ENCODE measurements at regions not wholly inside any gene's neighbourhood (a gene's known extent, or its start where the extent isn't known, plus 50 kb on each side); places are given as distances from the start of the nearest gene placed in this dataset.

- no peak for DNase-seq
- Histone ChIP-seq H3K36me3 (ENCODE audit: control insufficient read depth, insufficient read depth, low read length) (no peaks in the 10 kb centered on the region), H3K4me3 (ENCODE audit: low read length) (no peak overlapping the region), H3K27me3 (ENCODE audit: control insufficient read depth, insufficient read depth, low read length) (no peaks in the 10 kb centered on the region), H3K4me1 (ENCODE audit: control insufficient read depth, insufficient read depth, low read length) (peaks cover 12% of the 10 kb centered on the region), H3K9me3 (ENCODE audit: control insufficient read depth, low read depth, low read length) (no peaks in the 10 kb centered on the region), H3K27ac (ENCODE audit: low read length) (peak overlapping the region; percentile 16)
- no CpG with 5 or more reads among the region's 2 CpGs for WGBS (ENCODE audit: insufficient coverage, low lambda C conversion rate)
Measured at GRCh38 chr12:46523446-46523845, 150.9 kb upstream of the SLC38A2 start.

DNA sequence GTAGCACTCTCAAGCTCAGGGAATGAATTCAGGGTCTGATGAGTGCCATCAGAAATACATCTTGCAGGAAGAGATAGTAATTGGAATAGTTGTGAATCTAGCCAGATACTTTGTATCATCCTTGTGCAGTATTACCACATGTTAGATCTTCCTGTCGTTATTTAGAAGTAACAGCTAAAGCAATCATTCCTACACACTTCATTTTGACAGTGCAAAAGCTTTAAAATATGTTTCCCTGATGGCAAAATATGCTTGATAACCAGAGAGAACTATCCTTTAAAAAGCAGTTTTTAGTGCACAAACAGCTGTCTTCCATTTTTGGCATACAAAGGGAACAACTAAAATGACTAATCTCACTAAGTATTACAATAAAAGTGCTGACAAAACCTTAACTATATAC is 149.5 kb upstream of the SLC38A2 start:
- Histone ChIP-seq H3K4me3 (ENCODE audit: low read length) (no peak overlapping the region), H3K9me3 (ENCODE audit: control insufficient read depth, low read depth, low read length) (no peaks in the 10 kb centered on the region), H3K27ac (ENCODE audit: low read length) (no peak overlapping the region), H3K4me1 (ENCODE audit: control insufficient read depth, insufficient read depth, low read length) (peaks cover 12% of the 10 kb centered on the region), H3K36me3 (ENCODE audit: control insufficient read depth, insufficient read depth, low read length) (no peaks in the 10 kb centered on the region), H3K27me3 (ENCODE audit: control insufficient read depth, insufficient read depth, low read length) (no peaks in the 10 kb centered on the region)
- no peak for DNase-seq
- WGBS (ENCODE audit: insufficient coverage, low lambda C conversion rate), result no CpG with 5 or more reads among the region's 1 CpG

- 83% methylated on average over 1 of the region's 2 CpGs for WGBS (ENCODE audit: insufficient coverage, low lambda C conversion rate)
- H3K27me3 ChIP-seq (ENCODE audit: control insufficient read depth, insufficient read depth, low read length), result no peaks in the 10 kb centered on the region
- H3K4me1 ChIP-seq (ENCODE audit: control insufficient read depth, insufficient read depth, low read length), result peaks cover 12% of the 10 kb centered on the region
- no peaks in the 10 kb centered on the region for H3K9me3 ChIP-seq (ENCODE audit: control insufficient read depth, low read depth, low read length)
- no peak overlapping the region for H3K27ac ChIP-seq (ENCODE audit: low read length)
- no peak overlapping the region for H3K4me3 ChIP-seq (ENCODE audit: low read length)
- no peak for DNase-seq
- no peaks in the 10 kb centered on the region for H3K36me3 ChIP-seq (ENCODE audit: control insufficient read depth, insufficient read depth, low read length)
Measured at GRCh38 chr12:46521145-46521544, 148.6 kb upstream of the SLC38A2 start.

DNA sequence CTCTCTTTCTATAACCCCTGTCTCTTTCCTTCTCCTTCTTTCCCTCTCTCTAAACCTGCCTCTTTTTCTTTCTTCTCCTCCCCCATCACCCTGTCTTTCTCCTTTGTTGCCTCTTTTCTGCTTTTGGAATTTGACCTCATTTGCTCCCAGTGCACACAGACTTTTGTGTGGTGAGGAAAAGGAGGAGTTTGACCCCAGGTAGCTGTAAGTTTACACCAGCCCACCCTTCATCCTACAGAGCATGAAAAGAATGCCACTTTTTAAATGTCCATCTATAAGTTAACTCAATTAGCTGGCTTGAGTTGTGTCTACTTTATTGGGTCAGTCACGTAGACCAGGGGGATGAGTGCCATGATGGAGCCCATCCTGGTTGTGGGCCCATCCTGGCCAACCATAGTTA is 146.8 kb upstream of the SLC38A2 start:
- Histone ChIP-seq H3K27me3 (ENCODE audit: control insufficient read depth, insufficient read depth, low read length) (no peaks in the 10 kb centered on the region), H3K4me1 (ENCODE audit: control insufficient read depth, insufficient read depth, low read length) (peaks cover 8% of the 10 kb centered on the region), H3K4me3 (ENCODE audit: low read length) (no peak overlapping the region), H3K36me3 (ENCODE audit: control insufficient read depth, insufficient read depth, low read length) (no peaks in the 10 kb centered on the region), H3K27ac (ENCODE audit: low read length) (no peak overlapping the region), H3K9me3 (ENCODE audit: control insufficient read depth, low read depth, low read length) (no peaks in the 10 kb centered on the region)
- no peak for DNase-seq
- no CpG with 5 or more reads among the region's 1 CpG for WGBS (ENCODE audit: insufficient coverage, low lambda C conversion rate)

DNA sequence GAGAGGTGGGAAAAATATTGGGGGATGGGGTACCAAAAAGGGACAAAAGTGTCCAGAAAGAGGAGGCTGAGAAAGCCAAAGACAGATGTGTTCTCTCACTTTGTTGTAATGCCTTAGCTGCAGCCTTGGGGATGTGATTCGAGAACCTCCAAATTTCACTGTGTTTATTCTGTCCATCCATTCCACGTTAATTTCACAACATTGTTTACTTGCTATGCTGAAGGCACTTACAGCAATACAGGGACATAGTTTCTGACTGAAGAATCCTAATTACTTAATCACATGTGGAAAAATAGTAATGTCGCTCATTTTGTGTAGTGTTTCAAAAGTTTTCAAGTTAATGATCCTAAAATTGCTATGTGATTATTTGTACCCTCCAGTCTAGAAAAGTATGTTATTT is 146.2 kb upstream of the SLC38A2 start:
- no peaks in the 10 kb centered on the region for H3K9me3 ChIP-seq (ENCODE audit: control insufficient read depth, low read depth, low read length)
- H3K36me3 ChIP-seq (ENCODE audit: control insufficient read depth, insufficient read depth, low read length), result no peaks in the 10 kb centered on the region

GRCh38 chr12:46518169-46518568 is 145.6 kb upstream of the SLC38A2 start:
- H3K4me1 ChIP-seq (ENCODE audit: control insufficient read depth, insufficient read depth, low read length), result no peaks in the 10 kb centered on the region
- no peak for DNase-seq
- no peaks in the 10 kb centered on the region for H3K36me3 ChIP-seq (ENCODE audit: control insufficient read depth, insufficient read depth, low read length)
- H3K27ac ChIP-seq (ENCODE audit: low read length), result no peak overlapping the region
- no peaks in the 10 kb centered on the region for H3K27me3 ChIP-seq (ENCODE audit: control insufficient read depth, insufficient read depth, low read length)
- H3K4me3 ChIP-seq (ENCODE audit: low read length), result no peak overlapping the region
- no peaks in the 10 kb centered on the region for H3K9me3 ChIP-seq (ENCODE audit: control insufficient read depth, low read depth, low read length)

More for the DNA sequence above, 146.2 kb upstream of the SLC38A2 start:
- Histone ChIP-seq H3K4me3 (ENCODE audit: low read length) (no peak overlapping the region), H3K27me3 (ENCODE audit: control insufficient read depth, insufficient read depth, low read length) (no peaks in the 10 kb centered on the region), H3K27ac (ENCODE audit: low read length) (no peak overlapping the region), H3K4me1 (ENCODE audit: control insufficient read depth, insufficient read depth, low read length) (peaks cover 4% of the 10 kb centered on the region)
- no peak for DNase-seq
- WGBS (ENCODE audit: insufficient coverage, low lambda C conversion rate), result 100% methylated on average over 1 of the region's 3 CpGs

DNA sequence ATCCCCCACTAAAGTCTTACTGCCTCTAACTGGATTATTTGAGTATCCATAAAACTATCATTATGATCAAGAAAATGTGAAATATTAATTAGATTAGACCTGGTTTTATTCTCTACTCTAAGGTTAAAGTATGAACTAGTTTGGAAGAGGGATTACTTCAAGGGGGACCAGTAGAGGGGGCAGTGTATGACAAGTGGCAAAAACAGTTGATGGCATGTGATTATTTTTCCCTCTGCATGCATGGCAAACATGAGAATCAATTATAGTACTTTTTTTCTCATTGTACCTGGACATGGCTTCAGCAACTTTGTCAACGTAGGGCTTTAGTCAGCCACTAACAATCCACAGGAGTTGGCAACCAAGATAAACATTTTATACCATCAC is 145.0 kb upstream of the SLC38A2 start:
- Histone ChIP-seq H3K27me3 (ENCODE audit: control insufficient read depth, insufficient read depth, low read length) (no peaks in the 10 kb centered on the region), H3K4me3 (ENCODE audit: low read length) (no peak overlapping the region), H3K27ac (ENCODE audit: low read length) (no peak overlapping the region), H3K4me1 (ENCODE audit: control insufficient read depth, insufficient read depth, low read length) (no peaks in the 10 kb centered on the region), H3K36me3 (ENCODE audit: control insufficient read depth, insufficient read depth, low read length) (no peaks in the 10 kb centered on the region), H3K9me3 (ENCODE audit: control insufficient read depth, low read depth, low read length) (no peaks in the 10 kb centered on the region)
- no peak for DNase-seq
- no CpG with 5 or more reads among the region's 1 CpG for WGBS (ENCODE audit: insufficient coverage, low lambda C conversion rate)

DNA sequence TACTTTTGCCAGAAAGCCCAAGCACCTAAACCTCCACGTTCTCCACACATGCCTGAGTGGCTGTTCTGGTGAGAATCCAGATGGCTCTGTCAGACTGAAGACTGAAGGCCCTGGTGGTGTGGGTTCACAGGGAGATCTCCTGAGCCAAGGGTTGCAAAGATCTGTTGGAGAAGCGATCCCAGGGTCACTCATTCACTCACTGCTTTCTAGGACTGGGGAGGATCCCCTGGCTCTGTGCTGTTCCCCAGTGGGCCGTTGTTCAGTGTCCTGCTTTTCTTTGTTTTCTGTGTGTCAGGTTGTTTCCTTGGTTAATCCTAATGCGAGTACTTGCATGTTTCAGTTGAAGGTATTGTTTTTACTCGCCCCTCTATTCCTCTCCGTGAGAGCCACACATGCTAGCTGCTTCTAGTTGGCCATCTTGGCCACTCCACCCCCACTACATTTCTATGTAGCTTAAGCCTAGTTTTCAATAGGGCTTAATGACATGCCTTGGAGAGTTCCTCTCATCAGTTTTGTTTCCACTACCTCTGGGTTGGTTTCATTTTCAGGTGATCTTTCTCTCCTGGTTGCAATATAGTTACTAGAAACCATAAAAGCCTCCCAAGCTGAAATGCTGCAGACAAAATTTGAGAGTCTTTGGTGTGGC is 144.5 kb upstream of the SLC38A2 start:
- H3K4me3 ChIP-seq (ENCODE audit: low read length), result no peak overlapping the region
- no peaks in the 10 kb centered on the region for H3K27me3 ChIP-seq (ENCODE audit: control insufficient read depth, insufficient read depth, low read length)
- WGBS (ENCODE audit: insufficient coverage, low lambda C conversion rate), result 100% methylated on average over 1 of the region's 6 CpGs
- DNase-seq, result no peak
- no peaks in the 10 kb centered on the region for H3K9me3 ChIP-seq (ENCODE audit: control insufficient read depth, low read depth, low read length)
- no peak overlapping the region for H3K27ac ChIP-seq (ENCODE audit: low read length)
- H3K4me1 ChIP-seq (ENCODE audit: control insufficient read depth, insufficient read depth, low read length), result no peaks in the 10 kb centered on the region
- H3K36me3 ChIP-seq (ENCODE audit: control insufficient read depth, insufficient read depth, low read length), result no peaks in the 10 kb centered on the region

DNA sequence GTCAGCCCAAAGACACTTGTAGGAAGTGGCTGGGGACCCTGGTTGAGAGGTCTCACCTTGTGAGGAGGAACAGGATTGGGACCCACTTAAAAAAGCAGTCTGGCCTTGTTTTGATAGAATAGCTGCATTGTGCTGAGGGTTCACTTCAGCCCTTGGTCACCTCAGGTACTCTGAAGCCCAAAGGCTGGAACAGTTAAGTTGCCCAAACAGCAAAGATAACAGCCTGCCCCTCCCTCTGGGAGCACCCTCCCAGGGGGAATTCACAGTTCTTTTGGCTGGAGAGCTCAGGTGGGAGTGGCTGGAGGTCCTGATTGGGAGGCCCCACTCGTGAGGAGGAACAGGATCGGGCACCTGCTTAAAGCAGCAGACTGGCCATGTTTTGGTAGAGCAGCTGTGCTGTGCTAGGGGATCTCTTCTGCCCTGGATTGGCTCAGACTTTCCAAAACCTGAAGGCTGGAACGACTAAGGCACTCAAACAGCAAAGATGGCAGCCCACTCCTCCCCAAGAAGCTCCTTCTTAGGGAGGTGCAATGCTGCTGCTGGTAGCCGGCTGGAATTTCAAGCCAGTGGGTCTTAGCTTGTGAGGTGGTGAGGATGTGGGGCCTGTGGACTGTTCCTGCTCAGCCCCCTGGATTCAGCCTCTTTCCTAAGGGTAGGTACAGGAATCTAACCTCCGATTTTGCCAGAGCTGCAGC is 143.8 kb upstream of the SLC38A2 start:
- DNase-seq, result no peak
- Histone ChIP-seq H3K9me3 (ENCODE audit: control insufficient read depth, low read depth, low read length) (no peaks in the 10 kb centered on the region), H3K27me3 (ENCODE audit: control insufficient read depth, insufficient read depth, low read length) (no peaks in the 10 kb centered on the region), H3K27ac (ENCODE audit: low read length) (no peak overlapping the region), H3K36me3 (ENCODE audit: control insufficient read depth, insufficient read depth, low read length) (no peaks in the 10 kb centered on the region), H3K4me3 (ENCODE audit: low read length) (no peak overlapping the region), H3K4me1 (ENCODE audit: control insufficient read depth, insufficient read depth, low read length) (no peaks in the 10 kb centered on the region)
- WGBS (ENCODE audit: insufficient coverage, low lambda C conversion rate), result no CpG with 5 or more reads among the region's 5 CpGs

GRCh38 chr12:46515829-46516228 is 143.3 kb upstream of the SLC38A2 start:
- Histone ChIP-seq H3K27ac (ENCODE audit: low read length) (no peak overlapping the region), H3K4me3 (ENCODE audit: low read length) (no peak overlapping the region), H3K4me1 (ENCODE audit: control insufficient read depth, insufficient read depth, low read length) (no peaks in the 10 kb centered on the region), H3K27me3 (ENCODE audit: control insufficient read depth, insufficient read depth, low read length) (no peaks in the 10 kb centered on the region), H3K36me3 (ENCODE audit: control insufficient read depth, insufficient read depth, low read length) (no peaks in the 10 kb centered on the region), H3K9me3 (ENCODE audit: control insufficient read depth, low read depth, low read length) (no peaks in the 10 kb centered on the region)
- no peak for DNase-seq
- no CpG with 5 or more reads among the region's 1 CpG for WGBS (ENCODE audit: insufficient coverage, low lambda C conversion rate)

DNA sequence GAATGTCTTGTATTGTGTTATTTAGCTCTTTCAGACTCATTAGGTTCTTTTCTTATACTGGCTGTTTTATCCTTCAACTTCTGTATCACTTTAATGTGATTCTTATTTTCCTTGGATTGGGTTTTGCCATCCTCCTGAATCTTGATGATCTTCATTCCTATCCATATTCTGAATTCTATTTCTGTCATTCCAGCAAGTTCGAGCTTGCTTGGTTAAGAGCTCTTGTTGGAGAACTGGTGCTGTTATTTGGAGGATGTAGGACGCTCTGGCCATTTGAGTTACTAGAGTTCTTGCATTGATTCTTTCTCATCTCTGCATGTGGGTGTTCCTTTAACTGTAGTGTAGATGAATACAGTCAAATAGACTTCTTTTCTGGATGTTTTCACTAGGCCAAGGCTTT is 142.3 kb upstream of the SLC38A2 start:
- Histone ChIP-seq H3K27ac (ENCODE audit: low read length) (no peak overlapping the region), H3K9me3 (ENCODE audit: control insufficient read depth, low read depth, low read length) (no peaks in the 10 kb centered on the region), H3K4me1 (ENCODE audit: control insufficient read depth, insufficient read depth, low read length) (no peaks in the 10 kb centered on the region), H3K4me3 (ENCODE audit: low read length) (no peak overlapping the region), H3K36me3 (ENCODE audit: control insufficient read depth, insufficient read depth, low read length) (no peaks in the 10 kb centered on the region), H3K27me3 (ENCODE audit: control insufficient read depth, insufficient read depth, low read length) (no peaks in the 10 kb centered on the region)
- no peak for DNase-seq
- no CpG with 5 or more reads among the region's 2 CpGs for WGBS (ENCODE audit: insufficient coverage, low lambda C conversion rate)

All from large intestine (tissue), 3 donors.